Ishikawa (cell line): ENCODE measurements at regions not wholly inside any gene's neighbourhood (a gene's known extent, or its start where the extent isn't known, plus 50 kb on each side); places are given as distances from the start of the nearest gene placed in this dataset.

Experiments used
- CEBPB ChIP-seq: IDR thresholded peaks from 2 replicates; pipeline ENCODE4 v1.6.1; 2012
- CREB1 ChIP-seq: IDR thresholded peaks from 2 replicates; pipeline ENCODE4 v1.6.1; 2012; ENCODE audit warnings: low read depth
- EGR1 ChIP-seq: IDR thresholded peaks from 2 replicates; pipeline ENCODE4 v1.6.1; 2012
- EP300 ChIP-seq: IDR thresholded peaks from 2 replicates; pipeline ENCODE4 v1.6.1; 2012; ENCODE audit warnings: borderline replicate concordance
- FOXM1 ChIP-seq: IDR thresholded peaks from 2 replicates; pipeline ENCODE4 v1.6.1; 2012; ENCODE audit warnings: low read depth, borderline replicate concordance
- MAX ChIP-seq: IDR thresholded peaks from 2 replicates; pipeline ENCODE4 v1.6.1; 2012
- NFIC ChIP-seq: IDR thresholded peaks from 2 replicates; pipeline ENCODE4 v1.6.1; 2012
- RAD21 ChIP-seq: IDR thresholded peaks from 2 replicates; pipeline ENCODE4 v1.6.1; 2012; ENCODE audit warnings: low read depth
- REST ChIP-seq: IDR thresholded peaks from 2 replicates; pipeline ENCODE4 v1.6.1; 2012; ENCODE audit warnings: low read depth, mild to moderate bottlenecking
- TAF1 ChIP-seq: IDR thresholded peaks from 2 replicates; pipeline ENCODE4 v1.6.1; 2012; ENCODE audit warnings: low read depth, mild to moderate bottlenecking
- TCF12 ChIP-seq: IDR thresholded peaks from 2 replicates; pipeline ENCODE4 v1.6.1; 2012; ENCODE audit warnings: low read depth
- TEAD4 ChIP-seq: IDR thresholded peaks from 2 replicates; pipeline ENCODE4 v1.6.1; 2012
- USF1 ChIP-seq: IDR thresholded peaks from 2 replicates; pipeline ENCODE4 v1.6.1; 2012
- YY1 ChIP-seq: IDR thresholded peaks from 2 replicates; pipeline ENCODE4 v1.6.1; 2012; ENCODE audit warnings: low read depth
- ZBTB7A ChIP-seq: IDR thresholded peaks from 2 replicates; pipeline ENCODE4 v1.6.1; 2012; ENCODE audit warnings: low read depth

- TF ChIP-seq TAF1 (no peak), YY1 (no peak), TEAD4 (no peak)
Observed at GRCh38 chr7:138354066-138354465, 106.0 kb upstream of the TRIM24 start.

GRCh38 chr7:138355254-138355653 is 104.8 kb upstream of the TRIM24 start:
- TF ChIP-seq FOXM1 (no peak), CREB1 (no peak), RAD21 (no peak), CEBPB (no peak), TAF1 (no peak), ZBTB7A (no peak), MAX (no peak), EP300 (no peak)

- TF ChIP-seq NFIC (no peak), TEAD4 (no peak), CREB1 (no peak), CEBPB (no peak), ZBTB7A (no peak)
Observed at GRCh38 chr7:138358850-138359341, 101.2 kb upstream of the TRIM24 start.

- TF ChIP-seq CREB1 = no peak
- 0 out of 2 replicates have a peak, but pooled peaks have one; percentile 12 for TF ChIP-seq CEBPB
- peak; percentile 32; the same call in 1 of the 2 replicates for TF ChIP-seq TEAD4
Observed at GRCh38 chr7:138359870-138360559, 100.0 kb upstream of the TRIM24 start.

- TF ChIP-seq NFIC (no peak), YY1 (no peak), FOXM1 (no peak)
Observed at GRCh38 chr7:138363721-138364120, 96.3 kb upstream of the TRIM24 start.

- TF ChIP-seq CREB1 (no peak), NFIC (no peak), CEBPB (no peak), EP300 (no peak), EGR1 (no peak), YY1 (no peak), ZBTB7A (no peak), TAF1 (no peak), RAD21 (no peak), TEAD4 (no peak), FOXM1 (no peak), USF1 (no peak), REST (no peak), TCF12 (no peak)
Observed at GRCh38 chr7:138369797-138370196, 90.3 kb upstream of the TRIM24 start.

- TF ChIP-seq TEAD4 = no peak
Observed at GRCh38 chr7:138370956-138371355, 89.1 kb upstream of the TRIM24 start.

- TF ChIP-seq YY1 = no peak
- TF ChIP-seq TEAD4 = no peak
- TF ChIP-seq TAF1 = no peak
- no peak for TF ChIP-seq NFIC
- TF ChIP-seq USF1 = no peak
- no peak for TF ChIP-seq ZBTB7A
- TF ChIP-seq RAD21 = no peak
- TF ChIP-seq CREB1 = no peak
- TF ChIP-seq REST = no peak
- no peak for TF ChIP-seq MAX
- no peak for TF ChIP-seq EGR1
Observed at GRCh38 chr7:138374119-138374693, 85.9 kb upstream of the TRIM24 start.
